ENCODE measurements at regions not wholly inside any gene's neighbourhood (a gene's known extent, or its start where the extent isn't known, plus 50 kb on each side); places are given as distances from the start of the nearest gene placed in this dataset.

DNA sequence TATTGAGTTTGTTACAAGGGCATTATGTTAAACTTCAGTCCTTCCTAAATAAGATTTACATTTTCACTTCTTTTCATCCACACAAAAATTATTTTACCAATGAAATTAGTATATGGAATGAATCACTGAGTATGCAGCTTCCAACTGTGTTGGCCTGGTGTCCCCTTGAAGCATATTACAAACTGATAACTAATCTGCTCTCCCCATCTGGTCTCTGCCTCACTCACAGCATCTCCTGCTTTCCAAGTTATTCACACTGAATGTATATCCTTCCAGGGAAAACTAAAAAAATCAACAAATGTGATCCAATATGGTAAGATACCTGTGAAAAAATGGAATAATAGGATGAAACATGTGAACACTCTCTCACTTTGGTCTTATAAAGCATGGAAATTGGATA, 90.0 kb upstream of the NYAP2 start:
- Mint-ChIP-seq H3K27me3 (ENCODE audit: insufficient read depth) (no peaks in the 10 kb centered on the region), H3K9me3 (no peaks in the 10 kb centered on the region), H3K4me1 (no peaks in the 10 kb centered on the region), H3K27ac (no peak overlapping the region), H3K36me3 (ENCODE audit: low read depth) (no peaks in the 10 kb centered on the region), H3K4me3 (no peak overlapping the region)
- Histone ChIP-seq H3K27ac (ENCODE audit: low read depth, low read length) (no peak overlapping the region), H3K9me3 (ENCODE audit: control insufficient read depth, low read length) (no peaks in the 10 kb centered on the region), H3K9ac (ENCODE audit: extremely low read depth, low read length, poor library complexity, severe bottlenecking) (no peak overlapping the region), H3K4me3 (ENCODE audit: low read length) (no peak overlapping the region), H3K27me3 (ENCODE audit: control insufficient read depth, insufficient read depth, low read length, poor library complexity, severe bottlenecking) (no peaks in the 10 kb centered on the region), H3K36me3 (ENCODE audit: control insufficient read depth, insufficient read depth, low read length) (no peaks in the 10 kb centered on the region), H3K4me1 (ENCODE audit: control insufficient read depth, insufficient read depth, low read length) (no peaks in the 10 kb centered on the region)
- no peak for DNase-seq
- TF ChIP-seq, protein P1, sequence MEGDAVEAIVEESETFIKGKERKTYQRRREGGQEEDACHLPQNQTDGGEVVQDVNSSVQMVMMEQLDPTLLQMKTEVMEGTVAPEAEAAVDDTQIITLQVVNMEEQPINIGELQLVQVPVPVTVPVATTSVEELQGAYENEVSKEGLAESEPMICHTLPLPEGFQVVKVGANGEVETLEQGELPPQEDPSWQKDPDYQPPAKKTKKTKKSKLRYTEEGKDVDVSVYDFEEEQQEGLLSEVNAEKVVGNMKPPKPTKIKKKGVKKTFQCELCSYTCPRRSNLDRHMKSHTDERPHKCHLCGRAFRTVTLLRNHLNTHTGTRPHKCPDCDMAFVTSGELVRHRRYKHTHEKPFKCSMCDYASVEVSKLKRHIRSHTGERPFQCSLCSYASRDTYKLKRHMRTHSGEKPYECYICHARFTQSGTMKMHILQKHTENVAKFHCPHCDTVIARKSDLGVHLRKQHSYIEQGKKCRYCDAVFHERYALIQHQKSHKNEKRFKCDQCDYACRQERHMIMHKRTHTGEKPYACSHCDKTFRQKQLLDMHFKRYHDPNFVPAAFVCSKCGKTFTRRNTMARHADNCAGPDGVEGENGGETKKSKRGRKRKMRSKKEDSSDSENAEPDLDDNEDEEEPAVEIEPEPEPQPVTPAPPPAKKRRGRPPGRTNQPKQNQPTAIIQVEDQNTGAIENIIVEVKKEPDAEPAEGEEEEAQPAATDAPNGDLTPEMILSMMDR (conservative IDR thresholded peaks at IDR 0.05): no peak

GRCh38 chr2:225296951-225297350, 102.6 kb upstream of the NYAP2 start:
- no peaks in the 10 kb centered on the region for H3K36me3 ChIP-seq (ENCODE audit: control insufficient read depth, insufficient read depth, low read length)
- no peak overlapping the region for H3K4me3 Mint-ChIP-seq
- H3K4me1 ChIP-seq (ENCODE audit: control insufficient read depth, insufficient read depth, low read length): no peaks in the 10 kb centered on the region
- H3K9me3 Mint-ChIP-seq: peaks cover 18% of the 10 kb centered on the region
- no peak overlapping the region for H3K4me3 ChIP-seq (ENCODE audit: low read length)
- no peaks in the 10 kb centered on the region for H3K27me3 ChIP-seq (ENCODE audit: control insufficient read depth, insufficient read depth, low read length, poor library complexity, severe bottlenecking)
- H3K27ac Mint-ChIP-seq: no peak overlapping the region
- no peaks in the 10 kb centered on the region for H3K36me3 Mint-ChIP-seq (ENCODE audit: low read depth)
- peaks cover 2% of the 10 kb centered on the region for H3K9me3 ChIP-seq (ENCODE audit: control insufficient read depth, low read length)
- no peaks in the 10 kb centered on the region for H3K27me3 Mint-ChIP-seq (ENCODE audit: insufficient read depth)
- 84% methylated on average over 2 of the region's 2 CpGs; no CpG with 5 or more reads in 1 of the 2 experiments for WGBS, 2 experiments (ENCODE audit: insufficient coverage in 1 of 2, insufficient read length in 1 of 2)
- DNase-seq: no peak
- no peaks in the 10 kb centered on the region for H3K4me1 Mint-ChIP-seq
- no peak overlapping the region for H3K9ac ChIP-seq (ENCODE audit: extremely low read depth, low read length, poor library complexity, severe bottlenecking)
- TF ChIP-seq, protein P1 (conservative IDR thresholded peaks at IDR 0.05): no peak
- H3K27ac ChIP-seq (ENCODE audit: low read depth, low read length): no peak overlapping the region

GRCh38 chr2:225295102-225295501, 104.4 kb upstream of the NYAP2 start:
- DNase-seq: no peak
- WGBS, 2 experiments (ENCODE audit: insufficient coverage in 1 of 2, insufficient read length in 1 of 2): 86 to 94% methylated on average over 1 to 3 of the region's 3 CpGs
- TF ChIP-seq, protein P1 (conservative IDR thresholded peaks at IDR 0.05): no peak
- H3K27ac ChIP-seq (ENCODE audit: low read depth, low read length): no peak overlapping the region
- no peaks in the 10 kb centered on the region for H3K4me1 ChIP-seq (ENCODE audit: control insufficient read depth, insufficient read depth, low read length)
- Mint-ChIP-seq H3K4me1 (no peaks in the 10 kb centered on the region), H3K9me3 (peaks cover under 1% of the 10 kb centered on the region), H3K4me3 (no peak overlapping the region), H3K27ac (no peak overlapping the region), H3K27me3 (ENCODE audit: insufficient read depth) (no peaks in the 10 kb centered on the region), H3K36me3 (ENCODE audit: low read depth) (no peaks in the 10 kb centered on the region)
- no peak overlapping the region for H3K9ac ChIP-seq (ENCODE audit: extremely low read depth, low read length, poor library complexity, severe bottlenecking)
- H3K27me3 ChIP-seq (ENCODE audit: control insufficient read depth, insufficient read depth, low read length, poor library complexity, severe bottlenecking): no peaks in the 10 kb centered on the region
- H3K4me3 ChIP-seq (ENCODE audit: low read length): no peak overlapping the region
- no peaks in the 10 kb centered on the region for H3K36me3 ChIP-seq (ENCODE audit: control insufficient read depth, insufficient read depth, low read length)
- H3K9me3 ChIP-seq (ENCODE audit: control insufficient read depth, low read length): no peaks in the 10 kb centered on the region

All from endodermal cell (in vitro differentiated cells).